ENCODE measurements at regions not wholly inside any gene's neighbourhood (a gene's known extent, or its start where the extent isn't known, plus 50 kb on each side); places are given as distances from the start of the nearest gene placed in this dataset.

DNA sequence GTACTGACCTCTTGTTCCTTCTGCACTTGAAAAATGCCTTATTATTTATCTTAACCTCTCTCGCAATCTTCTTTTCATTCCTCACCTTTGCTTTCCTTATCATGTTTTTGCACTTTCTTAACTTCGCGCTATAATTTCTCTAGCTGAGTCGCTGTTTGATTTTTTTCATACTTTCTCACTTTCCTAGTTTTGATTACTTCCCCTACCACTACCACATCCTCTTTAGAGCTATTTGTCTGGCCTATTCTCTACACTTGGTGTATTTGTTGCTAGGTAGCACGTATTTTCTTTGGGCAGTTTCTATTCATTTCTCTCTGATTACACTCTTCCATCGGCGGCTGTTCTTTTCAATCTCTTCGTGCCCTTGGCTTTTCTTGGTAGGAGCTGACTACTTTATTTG lies 611.8 kb downstream of the BNC2 start:
- 67 to 72% methylated on average over 8 of the region's 8 CpGs for WGBS, 2 donors
- TF ChIP-seq POLR2A (IDR thresholded peaks at IDR 0.05) (no peak), CTCF (IDR thresholded peaks at IDR 0.05) (no peak)
- Histone ChIP-seq H3K4me3 (no peak overlapping the region), H3K9me3 (no peaks in the 10 kb centered on the region), H3K27me3 (peaks cover 0 to 8% (median 0%) of the 10 kb centered on the region in 4 donors), H3K27ac (no peak overlapping the region), H3K36me3 (no peaks in the 10 kb centered on the region), H3K4me1 (no peaks in the 10 kb centered on the region)
- no peak for DNase-seq
- intact Hi-C loops (cut with DNase I): no loop called here

DNA sequence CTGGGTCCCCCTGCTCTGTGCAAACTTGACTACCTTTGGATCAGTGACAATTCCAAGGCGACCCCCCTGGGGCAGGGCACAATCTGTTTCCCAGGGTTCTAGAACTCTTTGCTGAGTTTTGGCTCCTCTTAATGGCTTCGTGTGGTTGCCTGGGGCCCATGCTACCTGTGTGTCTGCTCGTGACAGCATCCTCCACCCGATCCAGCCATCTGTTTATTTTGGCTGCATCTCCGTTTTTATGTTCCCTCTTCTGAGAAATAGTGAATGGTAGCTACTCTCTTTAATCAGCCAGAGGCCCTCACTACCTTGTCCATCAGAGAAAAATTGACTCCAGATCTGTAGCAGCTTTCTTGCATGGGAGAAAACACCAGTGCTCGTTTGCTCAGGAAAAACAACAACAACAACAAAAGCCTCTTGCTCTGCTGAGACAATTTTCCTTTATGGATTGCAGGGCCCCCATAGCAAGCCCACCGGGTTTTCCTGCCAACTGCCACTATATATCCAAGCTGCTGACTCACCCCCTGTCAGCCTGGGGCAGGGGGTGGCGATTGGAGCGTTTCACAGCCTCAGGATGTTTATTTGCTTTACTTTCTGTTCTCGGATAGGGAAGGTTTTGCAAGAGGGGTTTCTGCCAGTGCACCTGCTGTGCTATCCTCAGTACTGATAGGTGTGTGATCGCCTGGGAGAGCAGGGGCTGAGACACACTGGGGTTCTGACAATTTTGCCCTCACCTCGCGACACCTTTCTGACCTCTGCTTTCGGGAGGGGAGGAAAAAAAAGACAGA lies 607.8 kb downstream of the BNC2 start:
- no peak for DNase-seq
- intact Hi-C loops (cut with DNase I): no loop called here
- no peak for TF ChIP-seq CTCF (IDR thresholded peaks at IDR 0.05)
- no peak for TF ChIP-seq POLR2A (IDR thresholded peaks at IDR 0.05)
- Histone ChIP-seq H3K9me3 (no peaks in the 10 kb centered on the region), H3K36me3 (no peaks in the 10 kb centered on the region), H3K27ac (no peak overlapping the region), H3K4me1 (peaks cover 0 to 11% (median 0%) of the 10 kb centered on the region in 3 donors), H3K4me3 (no peak overlapping the region), H3K27me3 (peaks cover 0 to 14% (median 0%) of the 10 kb centered on the region in 4 donors)
- WGBS, 2 donors: 37% methylated on average over 12 to 14 of the region's 14 CpGs

GRCh38 chr9:16265688-16266087 lies 604.8 kb downstream of the BNC2 start:
- TF ChIP-seq CTCF (IDR thresholded peaks at IDR 0.05) (no peak), POLR2A (IDR thresholded peaks at IDR 0.05) (no peak)
- H3K4me1 ChIP-seq: peaks cover 0 to 21% (median 0%) of the 10 kb centered on the region in 3 donors
- DNase-seq: no peak
- peaks cover 0 to 14% (median 0%) of the 10 kb centered on the region in 4 donors for H3K27me3 ChIP-seq
- intact Hi-C loops (cut with DNase I): no loop called here
- H3K4me3 ChIP-seq: no peak overlapping the region
- H3K9me3 ChIP-seq: no peaks in the 10 kb centered on the region
- 60 to 88% methylated on average over 1 to 5 of the region's 5 CpGs for whole genome bisulfite sequencing, 2 donors
- H3K27ac ChIP-seq: no peak overlapping the region
- no peaks in the 10 kb centered on the region for H3K36me3 ChIP-seq

- no peaks in the 10 kb centered on the region for H3K9me3 ChIP-seq
- no peaks in the 10 kb centered on the region for H3K36me3 ChIP-seq
- peaks cover 0 to 21% (median 0%) of the 10 kb centered on the region in 3 donors for H3K4me1 ChIP-seq
- intact Hi-C loops (cut with DNase I): no loop called here
- peaks cover 0 to 14% (median 0%) of the 10 kb centered on the region in 4 donors for H3K27me3 ChIP-seq
- peak overlapping the region; percentile 9 to 49 (median 26) for H3K4me3 ChIP-seq
- peak overlapping the region in 1 of 4 donors; percentile 31 for H3K27ac ChIP-seq
- TF ChIP-seq CTCF (IDR thresholded peaks at IDR 0.05) (peak in 5 of 6 experiments; percentile 9 to 55 (median 29)), POLR2A (IDR thresholded peaks at IDR 0.05) (no peak)
- DNase-seq: no peak
- WGBS, 2 donors: 87 to 88% methylated on average over 9 of the region's 9 CpGs
Measured at GRCh38 chr9:16266648-16267276, 603.7 kb downstream of the BNC2 start.

All from esophagus squamous epithelium (tissue), 5 donors.